AG09309 (cell line): ENCODE measurements at regions not wholly inside any gene's neighbourhood (a gene's known extent, or its start where the extent isn't known, plus 50 kb on each side); places are given as distances from the start of the nearest gene placed in this dataset.
"Not testable (repeated sequence)": the region's sequence is repeated elsewhere in the genome, so short reads cannot be mapped to it uniquely, and the experiment has no call there.

ENCODE experiments used
- DNase-seq: peaks from one replicate; pipeline ENCODE4 v3.0.0-alpha.2; 2010; ENCODE audit warnings: low read depth
- H3K4me3 ChIP-seq: 2 replicates; pipeline ENCODE4 v1.5.1; 2011; ENCODE audit warnings: mild to moderate bottlenecking, low read depth, low read length, moderate library complexity; ENCODE audit not compliant: control insufficient read depth
- CTCF ChIP-seq: IDR thresholded peaks from 2 replicates; pipeline ENCODE4 v1.5.1; 2011; ENCODE audit warnings: mild to moderate bottlenecking, low read depth, low read length, inconsistent platforms; ENCODE audit not compliant: insufficient read depth, control insufficient read depth; ENCODE audit errors: missing control alignments

- DNase-seq = no peak
- no peak overlapping the region for H3K4me3 ChIP-seq
- TF ChIP-seq CTCF = no peak
Measured at GRCh38 chr2:76008001-76008702, 297.4 kb upstream of the GCFC2 start.

- TF ChIP-seq CTCF = no peak
- no peak overlapping the region for H3K4me3 ChIP-seq
- DNase-seq = no peak
Measured at GRCh38 chr2:76000425-76000824, 289.7 kb upstream of the GCFC2 start.

GRCh38 chr2:75998451-75998850, 287.7 kb upstream of the GCFC2 start:
- TF ChIP-seq CTCF = no peak
- H3K4me3 ChIP-seq = no peak overlapping the region
- no peak for DNase-seq

- H3K4me3 ChIP-seq = no peak overlapping the region
- DNase-seq = no peak
- TF ChIP-seq CTCF = no peak
Measured at GRCh38 chr2:75994759-75995158, 284.0 kb upstream of the GCFC2 start.

- H3K4me3 ChIP-seq, DNase-seq: not testable (repeated sequence)
Measured at GRCh38 chr2:75988622-75989021, 277.9 kb upstream of the GCFC2 start.

GRCh38 chr2:75986617-75987016, 275.9 kb upstream of the GCFC2 start:
- TF ChIP-seq CTCF = no peak
- DNase-seq = no peak
- H3K4me3 ChIP-seq = no peak overlapping the region

GRCh38 chr2:75982719-75983118, 272.0 kb upstream of the GCFC2 start:
- DNase-seq = no peak
- no peak for TF ChIP-seq CTCF
- H3K4me3 ChIP-seq = no peak overlapping the region
